A549 (cell line): ENCODE measurements at regions not wholly inside any gene's neighbourhood (a gene's known extent, or its start where the extent isn't known, plus 50 kb on each side); places are given as distances from the start of the nearest gene placed in this dataset.
A peak's percentile ranks its signal among the peaks of the same experiment; 100 is the strongest.

Source experiments
- ATAC-seq, 2 experiments: fragments of 200-7000 bp in 1 of 2; fragments of >200 bp in 1 of 2; cut with Nextera tagmentation in 1 of 2; cut with Tn5 transposase in 1 of 2; 3 replicates each; pipeline versions ENCODE4 v1.8.0 to v1.9.1; 2018 to 2020; ENCODE audit warnings: mild to moderate bottlenecking in 1 of 2, moderate library complexity in 1 of 2
- CTCF ChIA-PET: fragments of 300-600 bp; sonication (Branson Sonifier 250); formaldehyde crosslinking; extraction: SDS; loops from one replicate; lab custom pipeline; 2021; ENCODE audit warnings: antibody characterized with exemption, inconsistent platforms; lab: Yijun Ruan, JAX
- POLR2A ChIA-PET: fragments of 350-600 bp; formaldehyde crosslinking; extraction: SDS; loops from one replicate; lab custom pipeline; 2021; ENCODE audit warnings: antibody characterized with exemption, inconsistent platforms; lab: Yijun Ruan, JAX
- DNase-seq, 2 experiments: peaks; one replicate each; pipeline versions ENCODE4 v3.0.0 to v3.0.0-alpha.2; 2011 to 2016; ENCODE audit warnings: low read depth in 1 of 2, low spot score in 1 of 2
- FAIRE-seq: peaks from 2 replicates; lab custom pipeline; 2011; peaks lifted over from hg19 to GRCh38; lab: Jason Lieb, UNC
- H3K27ac ChIP-seq, 2 experiments: fragments of >200 bp; sonication (Bioruptor Twin); formaldehyde crosslinking; 3 replicates each; pipeline ENCODE4 v1.5.1; 2016 to 2017
- H3K4me1 ChIP-seq: fragments of >200 bp; sonication (Bioruptor Twin); formaldehyde crosslinking; 3 replicates; pipeline ENCODE4 v1.6.1; 2016
- H3K4me2 ChIP-seq: fragments of >200 bp; sonication (Bioruptor Twin); formaldehyde crosslinking; 3 replicates; pipeline ENCODE4 v1.6.1; 2016
- H3K4me3 ChIP-seq: fragments of >200 bp; sonication (Bioruptor Twin); formaldehyde crosslinking; 3 replicates; pipeline ENCODE4 v1.5.1; 2016
- H3K9me3 ChIP-seq: fragments of >200 bp; sonication (Bioruptor Twin); formaldehyde crosslinking; 3 replicates; pipeline ENCODE4 v1.6.1; 2016
- CBX2 ChIP-seq: fragments of 200-600 bp; sonication (generic); IDR thresholded peaks from 2 replicates; pipeline ENCODE4 v1.6.1; 2016; ENCODE audit warnings: low read depth, mild to moderate bottlenecking, borderline replicate concordance
- CBX8 ChIP-seq: fragments of 200-600 bp; sonication (generic); IDR thresholded peaks from 2 replicates; pipeline ENCODE4 v1.6.1; 2016
- CHD2 ChIP-seq: fragments of 150-350 bp; IDR thresholded peaks from 2 replicates; pipeline ENCODE4 v1.6.1; 2014; ENCODE audit warnings: low read length; ENCODE audit not compliant: partially characterized antibody
- CHD4 ChIP-seq: fragments of 200-600 bp; sonication (generic); IDR thresholded peaks from 2 replicates; pipeline ENCODE4 v1.6.1; 2016; ENCODE audit warnings: antibody characterized with exemption, mild to moderate bottlenecking, borderline replicate concordance
- EHF ChIP-seq: fragments of 250-450 bp; sonication (Bioruptor Pico); IDR thresholded peaks from 2 replicates; pipeline ENCODE4 v1.5.0; 2020; ENCODE audit warnings: mild to moderate bottlenecking
- EHMT2 ChIP-seq: fragments of 200-600 bp; sonication (generic); IDR thresholded peaks from 2 replicates; pipeline ENCODE4 v1.6.1; 2016; ENCODE audit warnings: antibody characterized with exemption, low read depth, mild to moderate bottlenecking, moderate library complexity
- EP300 ChIP-seq, 2 experiments: fragments of >200 bp; sonication (Bioruptor Twin); formaldehyde crosslinking; IDR thresholded peaks; 2 replicates in 1 of 2; 3 replicates in 1 of 2; pipeline ENCODE4 v1.6.1; 2016 to 2017
- HEYL ChIP-seq: fragments of 250-450 bp; sonication (Bioruptor Pico); IDR thresholded peaks from 2 replicates; pipeline ENCODE4 v1.8.0; 2021; ENCODE audit warnings: mild to moderate bottlenecking, moderate library complexity
- HOXA7 ChIP-seq: fragments of 250-450 bp; sonication (Bioruptor Pico); IDR thresholded peaks from 2 replicates; pipeline ENCODE4 v1.5.0; 2020; ENCODE audit warnings: mild to moderate bottlenecking, moderate library complexity
- KDM1A ChIP-seq: fragments of 200-600 bp; sonication (generic); IDR thresholded peaks from 2 replicates; pipeline ENCODE4 v1.6.1; 2016; ENCODE audit warnings: low read depth, mild to moderate bottlenecking
- KDM5A ChIP-seq: fragments of 200-600 bp; sonication (generic); IDR thresholded peaks from 2 replicates; pipeline ENCODE4 v1.6.1; 2016; ENCODE audit warnings: antibody characterized with exemption, mild to moderate bottlenecking
- NR3C1 ChIP-seq: fragments of >200 bp; sonication (Bioruptor Twin); formaldehyde crosslinking; IDR thresholded peaks from 3 replicates; pipeline ENCODE4 v1.6.1; 2017
- POLR2AphosphoS2 ChIP-seq: conservative IDR thresholded peaks from 2 replicates; pipeline ENCODE4 v1.6.1; 2012; ENCODE audit warnings: low read length, improper control_type of control experiment, inconsistent platforms
- RFX5 ChIP-seq: fragments of 450-650 bp; IDR thresholded peaks from 2 replicates; pipeline ENCODE4 v1.7.1; 2014; ENCODE audit warnings: antibody characterized with exemption, mild to moderate bottlenecking, moderate library complexity
- SREBF2 ChIP-seq: fragments of 450-650 bp; IDR thresholded peaks from 2 replicates; pipeline ENCODE4 v1.6.1; 2014; ENCODE audit warnings: mild to moderate bottlenecking, moderate library complexity
- TFCP2L1 ChIP-seq: fragments of 250-450 bp; sonication (Bioruptor Pico); IDR thresholded peaks from 2 replicates; pipeline ENCODE4 v1.5.0; 2021; ENCODE audit warnings: mild to moderate bottlenecking
- ZC3H11A ChIP-seq: fragments of 450-650 bp; IDR thresholded peaks from 2 replicates; pipeline ENCODE4 v1.6.1; 2014; ENCODE audit warnings: antibody characterized with exemption, mild to moderate bottlenecking
- WGBS: methylation state at CpG from one replicate; pipeline ENCODE4 v1.1.6; 2017; ENCODE audit errors: missing lambda C conversion rate; 5-methylcytosine and 5-hydroxymethylcytosine counted together
- TF ChIP-seq, protein P1 (sequence below): IDR thresholded peaks from 2 replicates; pipeline ENCODE4 v1.6.1; 2012
- TF ChIP-seq, protein P2 (sequence below): fragments of 200-600 bp; sonication (generic); IDR thresholded peaks from 2 replicates; pipeline ENCODE4 v1.6.1; 2016; ENCODE audit warnings: antibody characterized with exemption, mild to moderate bottlenecking, moderate library complexity
- TF ChIP-seq, protein P3 (sequence below): fragments of 250-450 bp; sonication (Bioruptor Pico); IDR thresholded peaks from 2 replicates; pipeline ENCODE4 v1.5.0; 2020; ENCODE audit warnings: low read depth, mild to moderate bottlenecking, moderate library complexity
- TF ChIP-seq, protein P4 (sequence below): fragments of >200 bp; sonication (Bioruptor Twin); formaldehyde crosslinking; IDR thresholded peaks from 2 replicates; pipeline ENCODE4 v1.6.1; 2016
- TF ChIP-seq, protein P5 (sequence below): IDR thresholded peaks from 2 replicates; pipeline ENCODE4 v1.6.1; 2012
- TF ChIP-seq, protein P6 (sequence below): IDR thresholded peaks from 2 replicates; pipeline ENCODE4 v1.6.1; 2012; ENCODE audit warnings: low read depth, borderline replicate concordance
- TF ChIP-seq, protein P7 (sequence below): fragments of 450-650 bp; IDR thresholded peaks from 2 replicates; pipeline ENCODE4 v1.6.1; 2014; ENCODE audit warnings: antibody characterized with exemption

DNA sequence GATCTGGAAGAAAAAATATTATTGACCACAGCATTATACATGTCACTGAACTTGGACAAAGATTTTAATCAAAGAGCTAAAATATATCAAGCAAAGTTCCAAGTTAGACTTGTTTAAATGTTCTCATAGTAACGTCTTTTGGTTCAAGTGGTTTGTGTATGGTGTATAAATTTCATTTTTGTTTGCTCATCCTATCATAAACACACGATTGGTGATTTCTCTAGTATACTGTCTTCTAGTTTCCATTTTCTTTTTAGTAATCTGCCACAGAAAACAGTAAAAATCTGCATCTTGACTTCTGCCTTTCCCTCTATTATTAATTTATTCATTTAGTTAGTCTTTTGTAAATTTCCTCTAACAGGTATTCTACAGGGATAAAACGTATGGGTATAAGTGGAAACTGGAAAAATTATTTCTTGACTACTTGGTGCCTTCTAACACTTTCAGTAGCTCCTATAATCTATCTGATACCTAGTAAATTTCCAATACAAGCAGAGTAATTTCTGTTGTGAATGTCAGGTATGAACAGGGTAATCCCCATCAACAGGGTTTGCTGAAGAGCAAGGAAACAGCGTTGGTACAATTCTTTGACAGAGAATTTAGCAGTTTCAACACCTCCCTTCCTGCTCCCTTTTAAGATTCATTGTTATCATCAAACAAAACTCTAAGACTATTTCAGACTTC lies 268.0 kb downstream of the PTPRC start:
- DNase-seq (no peak), FAIRE-seq (no peak), ATAC-seq (no peak)
- Histone ChIP-seq H3K4me3 (no peak overlapping the region), H3K4me1 (peaks cover 5% of the 10 kb centered on the region; the same call in 1 of the 3 replicates), H3K9me3 (no peaks in the 10 kb centered on the region), H3K27ac (no peak overlapping the region), H3K4me2 (no peak overlapping the region)
- TF ChIP-seq EP300 (IDR thresholded peaks at IDR 0.05) (no peak), CHD2 (no peak), NR3C1 (no peak), EHMT2 (no peak), SREBF2 (no peak), KDM1A (no peak), KDM5A (no peak), HOXA7 (CRISPR knock-in tag) (no peak)
- TF ChIP-seq, protein P1, sequence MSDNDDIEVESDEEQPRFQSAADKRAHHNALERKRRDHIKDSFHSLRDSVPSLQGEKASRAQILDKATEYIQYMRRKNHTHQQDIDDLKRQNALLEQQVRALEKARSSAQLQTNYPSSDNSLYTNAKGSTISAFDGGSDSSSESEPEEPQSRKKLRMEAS = no peak
- CTCF ChIA-PET = no interaction called here
- 56% methylated on average over 4 of the region's 4 CpGs for WGBS
- POLR2A ChIA-PET = no interaction called here

DNA sequence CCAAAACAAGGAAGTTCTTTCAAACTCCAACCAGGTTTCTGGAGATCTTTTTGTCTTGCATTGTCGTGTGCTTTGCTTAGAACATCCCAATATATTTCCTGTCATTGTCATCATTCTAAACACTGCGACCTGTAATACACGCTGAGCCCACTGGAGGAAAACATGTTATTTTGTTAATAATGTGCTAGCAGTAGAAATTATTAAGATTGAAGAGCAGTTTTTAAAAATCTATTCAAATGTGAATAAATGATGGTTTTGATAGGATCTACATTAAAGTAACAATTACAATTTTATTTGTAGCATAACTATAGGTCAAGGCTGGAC lies 268.5 kb downstream of the PTPRC start:
- no peak overlapping the region for H3K4me2 ChIP-seq
- CTCF ChIA-PET = interaction anchor here (1.1 kb wide), 1 partner anchor 60 kb away, joined by 4 read pairs; no protein-coding TSS in a partner anchor

DNA sequence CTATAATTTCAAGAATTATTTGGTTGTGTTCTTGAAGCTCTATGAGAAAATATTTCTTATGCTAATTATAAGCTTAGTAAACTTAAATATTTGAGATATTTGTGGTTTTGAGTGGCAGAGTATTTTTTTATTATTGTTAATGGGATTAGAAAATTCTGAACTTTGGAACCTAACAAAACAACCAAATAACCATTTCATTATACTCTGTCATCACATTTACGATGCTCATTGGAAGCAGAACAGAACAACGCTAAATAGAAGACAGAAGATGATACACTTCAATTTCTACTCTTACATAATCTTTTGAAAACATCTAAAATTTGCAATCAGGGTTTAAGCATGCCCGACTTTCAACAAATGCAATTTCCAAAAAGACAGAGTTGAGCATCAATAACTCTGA lies 270.2 kb downstream of the PTPRC start:
- DNase-seq = no peak
- no peak overlapping the region for H3K4me3 ChIP-seq
- WGBS = 59% methylated on average over 3 of the region's 3 CpGs
- ChIA-PET CTCF (no interaction called here), POLR2A (no interaction called here)
- TF ChIP-seq KDM5A = no peak
- TF ChIP-seq CHD4 = no peak
- TF ChIP-seq CBX8 = no peak
- H3K4me2 ChIP-seq = no peak overlapping the region
- H3K4me1 ChIP-seq = no peaks in the 10 kb centered on the region
- no peak overlapping the region for H3K27ac ChIP-seq
- ATAC-seq = no peak
- no peaks in the 10 kb centered on the region for H3K9me3 ChIP-seq
- no peak for FAIRE-seq

More for the DNA sequence above, 268.5 kb downstream of the PTPRC start:
- no peak for TF ChIP-seq CHD4
- TF ChIP-seq TFCP2L1 (CRISPR knock-in tag) = no peak
- TF ChIP-seq EHF (CRISPR knock-in tag) = no peak
- TF ChIP-seq KDM5A = no peak
- TF ChIP-seq CBX2 = no peak
- TF ChIP-seq, protein P2, sequence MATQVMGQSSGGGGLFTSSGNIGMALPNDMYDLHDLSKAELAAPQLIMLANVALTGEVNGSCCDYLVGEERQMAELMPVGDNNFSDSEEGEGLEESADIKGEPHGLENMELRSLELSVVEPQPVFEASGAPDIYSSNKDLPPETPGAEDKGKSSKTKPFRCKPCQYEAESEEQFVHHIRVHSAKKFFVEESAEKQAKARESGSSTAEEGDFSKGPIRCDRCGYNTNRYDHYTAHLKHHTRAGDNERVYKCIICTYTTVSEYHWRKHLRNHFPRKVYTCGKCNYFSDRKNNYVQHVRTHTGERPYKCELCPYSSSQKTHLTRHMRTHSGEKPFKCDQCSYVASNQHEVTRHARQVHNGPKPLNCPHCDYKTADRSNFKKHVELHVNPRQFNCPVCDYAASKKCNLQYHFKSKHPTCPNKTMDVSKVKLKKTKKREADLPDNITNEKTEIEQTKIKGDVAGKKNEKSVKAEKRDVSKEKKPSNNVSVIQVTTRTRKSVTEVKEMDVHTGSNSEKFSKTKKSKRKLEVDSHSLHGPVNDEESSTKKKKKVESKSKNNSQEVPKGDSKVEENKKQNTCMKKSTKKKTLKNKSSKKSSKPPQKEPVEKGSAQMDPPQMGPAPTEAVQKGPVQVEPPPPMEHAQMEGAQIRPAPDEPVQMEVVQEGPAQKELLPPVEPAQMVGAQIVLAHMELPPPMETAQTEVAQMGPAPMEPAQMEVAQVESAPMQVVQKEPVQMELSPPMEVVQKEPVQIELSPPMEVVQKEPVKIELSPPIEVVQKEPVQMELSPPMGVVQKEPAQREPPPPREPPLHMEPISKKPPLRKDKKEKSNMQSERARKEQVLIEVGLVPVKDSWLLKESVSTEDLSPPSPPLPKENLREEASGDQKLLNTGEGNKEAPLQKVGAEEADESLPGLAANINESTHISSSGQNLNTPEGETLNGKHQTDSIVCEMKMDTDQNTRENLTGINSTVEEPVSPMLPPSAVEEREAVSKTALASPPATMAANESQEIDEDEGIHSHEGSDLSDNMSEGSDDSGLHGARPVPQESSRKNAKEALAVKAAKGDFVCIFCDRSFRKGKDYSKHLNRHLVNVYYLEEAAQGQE = no peak
- TF ChIP-seq CBX8 = no peak
- Histone ChIP-seq H3K4me3 (no peak overlapping the region), H3K9me3 (no peaks in the 10 kb centered on the region), H3K27ac (no peak overlapping the region), H3K4me1 (peaks cover 5% of the 10 kb centered on the region; the same call in 1 of the 3 replicates)
- ATAC-seq = 0 out of 6 replicates have a peak, but pooled peaks of 1 of the 2 experiments have one; percentile 35
- POLR2A ChIA-PET = no interaction called here
- no peak for DNase-seq
- FAIRE-seq = peak; percentile 7
- WGBS = 58% methylated on average over 3 of the region's 3 CpGs

DNA sequence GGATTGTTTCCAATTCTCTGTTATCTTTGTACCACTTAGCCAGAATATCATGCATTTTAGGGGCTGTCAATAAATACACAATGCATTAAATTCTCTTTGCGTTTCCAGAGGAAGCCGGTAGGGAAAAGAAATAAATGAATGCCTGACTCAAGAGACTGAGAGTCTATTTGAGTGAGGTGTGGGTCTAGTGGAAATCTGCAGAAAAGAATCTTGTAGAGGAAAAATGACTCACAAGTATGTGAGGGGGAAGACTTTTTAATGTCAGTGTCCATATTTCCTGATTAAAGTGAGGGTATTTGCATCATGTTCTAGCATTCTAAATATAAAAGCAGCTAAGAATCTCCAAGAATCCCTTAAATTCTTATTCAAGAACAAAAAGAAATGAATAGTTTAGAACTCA lies 271.1 kb downstream of the PTPRC start:
- no peak overlapping the region for H3K4me3 ChIP-seq
- POLR2A ChIA-PET = no interaction called here
- no peak for DNase-seq
- H3K27ac ChIP-seq = no peak overlapping the region
- TF ChIP-seq CHD4 (no peak), POLR2AphosphoS2 (no peak), RFX5 (no peak), NR3C1 (no peak), ZC3H11A (no peak), HEYL (CRISPR knock-in tag) (no peak)
- TF ChIP-seq, protein P3, sequence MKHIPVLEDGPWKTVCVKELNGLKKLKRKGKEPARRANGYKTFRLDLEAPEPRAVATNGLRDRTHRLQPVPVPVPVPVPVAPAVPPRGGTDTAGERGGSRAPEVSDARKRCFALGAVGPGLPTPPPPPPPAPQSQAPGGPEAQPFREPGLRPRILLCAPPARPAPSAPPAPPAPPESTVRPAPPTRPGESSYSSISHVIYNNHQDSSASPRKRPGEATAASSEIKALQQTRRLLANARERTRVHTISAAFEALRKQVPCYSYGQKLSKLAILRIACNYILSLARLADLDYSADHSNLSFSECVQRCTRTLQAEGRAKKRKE (CRISPR knock-in tag) = no peak
- TF ChIP-seq, protein P4, sequence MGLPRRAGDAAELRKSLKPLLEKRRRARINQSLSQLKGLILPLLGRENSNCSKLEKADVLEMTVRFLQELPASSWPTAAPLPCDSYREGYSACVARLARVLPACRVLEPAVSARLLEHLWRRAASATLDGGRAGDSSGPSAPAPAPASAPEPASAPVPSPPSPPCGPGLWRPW = no peak
- TF ChIP-seq, protein P5, sequence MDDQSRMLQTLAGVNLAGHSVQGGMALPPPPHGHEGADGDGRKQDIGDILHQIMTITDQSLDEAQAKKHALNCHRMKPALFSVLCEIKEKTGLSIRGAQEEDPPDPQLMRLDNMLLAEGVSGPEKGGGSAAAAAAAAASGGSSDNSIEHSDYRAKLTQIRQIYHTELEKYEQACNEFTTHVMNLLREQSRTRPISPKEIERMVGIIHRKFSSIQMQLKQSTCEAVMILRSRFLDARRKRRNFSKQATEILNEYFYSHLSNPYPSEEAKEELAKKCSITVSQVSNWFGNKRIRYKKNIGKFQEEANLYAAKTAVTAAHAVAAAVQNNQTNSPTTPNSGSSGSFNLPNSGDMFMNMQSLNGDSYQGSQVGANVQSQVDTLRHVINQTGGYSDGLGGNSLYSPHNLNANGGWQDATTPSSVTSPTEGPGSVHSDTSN = no peak
- TF ChIP-seq, protein P6, sequence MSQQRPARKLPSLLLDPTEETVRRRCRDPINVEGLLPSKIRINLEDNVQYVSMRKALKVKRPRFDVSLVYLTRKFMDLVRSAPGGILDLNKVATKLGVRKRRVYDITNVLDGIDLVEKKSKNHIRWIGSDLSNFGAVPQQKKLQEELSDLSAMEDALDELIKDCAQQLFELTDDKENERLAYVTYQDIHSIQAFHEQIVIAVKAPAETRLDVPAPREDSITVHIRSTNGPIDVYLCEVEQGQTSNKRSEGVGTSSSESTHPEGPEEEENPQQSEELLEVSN = no peak
- TF ChIP-seq, protein P7, sequence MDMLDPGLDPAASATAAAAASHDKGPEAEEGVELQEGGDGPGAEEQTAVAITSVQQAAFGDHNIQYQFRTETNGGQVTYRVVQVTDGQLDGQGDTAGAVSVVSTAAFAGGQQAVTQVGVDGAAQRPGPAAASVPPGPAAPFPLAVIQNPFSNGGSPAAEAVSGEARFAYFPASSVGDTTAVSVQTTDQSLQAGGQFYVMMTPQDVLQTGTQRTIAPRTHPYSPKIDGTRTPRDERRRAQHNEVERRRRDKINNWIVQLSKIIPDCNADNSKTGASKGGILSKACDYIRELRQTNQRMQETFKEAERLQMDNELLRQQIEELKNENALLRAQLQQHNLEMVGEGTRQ = no peak
- H3K4me2 ChIP-seq = no peak overlapping the region
- WGBS = 89% methylated on average over 2 of the region's 2 CpGs
- CTCF ChIA-PET = no interaction called here
- ATAC-seq = no peak
- H3K9me3 ChIP-seq = no peaks in the 10 kb centered on the region
- no peak for FAIRE-seq
- H3K4me1 ChIP-seq = no peaks in the 10 kb centered on the region
